GM23338 (cell line): ENCODE measurements at regions not wholly inside any gene's neighbourhood (a gene's known extent, or its start where the extent isn't known, plus 50 kb on each side); places are given as distances from the start of the nearest gene placed in this dataset.

Experiments
- ATAC-seq: fragments of 200-7000 bp; cut with Tn5 transposase; 3 replicates; pipeline ENCODE4 v1.9.1; 2020
- DNase-seq: peaks from one replicate; pipeline ENCODE4 v3.0.0-alpha.2; 2015; ENCODE audit warnings: low spot score
- H2AFZ ChIP-seq: fragments of 200-600 bp; sonication (generic); 2 replicates; pipeline ENCODE4 v1.8.0; 2016; ENCODE audit warnings: antibody characterized with exemption, mild to moderate bottlenecking, moderate library complexity
- H3F3A ChIP-seq: fragments of 200-600 bp; sonication (generic); replicated peaks from 2 replicates; pipeline ENCODE4 v1.8.0; 2017; ENCODE audit warnings: antibody characterized with exemption, mixed run types, low read depth
- H3K27ac ChIP-seq: fragments of 200-600 bp; sonication (generic); 2 replicates; pipeline ENCODE4 v1.6.1; 2016; ENCODE audit warnings: low read depth
- H3K27me3 ChIP-seq: fragments of 200-600 bp; sonication (generic); 2 replicates; pipeline ENCODE4 v1.8.0; 2016; ENCODE audit warnings: mild to moderate bottlenecking, mixed run types, moderate library complexity; ENCODE audit not compliant: insufficient read depth
- H3K36me3 ChIP-seq: fragments of 200-600 bp; sonication (generic); 2 replicates; pipeline ENCODE4 v1.8.0; 2016; ENCODE audit warnings: mild to moderate bottlenecking; ENCODE audit not compliant: insufficient read depth
- H3K4me1 ChIP-seq: fragments of 200-600 bp; sonication (generic); 2 replicates; pipeline ENCODE4 v1.8.0; 2016; ENCODE audit warnings: mild to moderate bottlenecking, moderate library complexity; ENCODE audit not compliant: insufficient read depth
- H3K4me2 ChIP-seq: fragments of 200-600 bp; sonication (generic); 2 replicates; pipeline ENCODE4 v1.7.1; 2017; ENCODE audit warnings: mixed run types
- H3K4me3 ChIP-seq: fragments of 200-600 bp; sonication (generic); 2 replicates; pipeline ENCODE4 v1.6.1; 2016; ENCODE audit warnings: mixed run types
- H3K79me2 ChIP-seq: fragments of 200-600 bp; sonication (generic); replicated peaks from 2 replicates; pipeline ENCODE4 v1.8.0; 2017; ENCODE audit warnings: mild to moderate bottlenecking; ENCODE audit not compliant: insufficient read depth
- H3K9me2 ChIP-seq: fragments of 200-600 bp; sonication (generic); 2 replicates; pipeline ENCODE4 v1.8.0; 2017; ENCODE audit not compliant: insufficient read depth
- H4K20me1 ChIP-seq: fragments of 200-600 bp; sonication (generic); replicated peaks from 2 replicates; pipeline ENCODE4 v1.8.0; 2017; ENCODE audit warnings: mild to moderate bottlenecking; ENCODE audit not compliant: insufficient read depth
- H3K27ac Mint-ChIP-seq: 2 replicates; pipeline ENCODE4 v1.8.0; 2020; ENCODE audit warnings: inconsistent platforms, mild to moderate bottlenecking, moderate library complexity, mixed read lengths
- H3K27me3 Mint-ChIP-seq: 3 replicates; pipeline ENCODE4 v1.8.0; 2022; ENCODE audit warnings: low read depth, mild to moderate bottlenecking, moderate library complexity, mixed read lengths, inconsistent platforms; ENCODE audit not compliant: insufficient read depth, poor library complexity
- H3K36me3 Mint-ChIP-seq: 3 replicates; pipeline ENCODE4 v1.8.0; 2021; ENCODE audit warnings: low read depth, mild to moderate bottlenecking, inconsistent platforms, moderate library complexity, mixed read lengths
- H3K4me1 Mint-ChIP-seq: 3 replicates; pipeline ENCODE4 v1.8.0; 2020; ENCODE audit warnings: mild to moderate bottlenecking, inconsistent platforms, mixed read lengths
- H3K4me3 Mint-ChIP-seq: 3 replicates; pipeline ENCODE4 v1.8.0; 2021; ENCODE audit warnings: moderate library complexity, mild to moderate bottlenecking, inconsistent platforms, mixed read lengths
- H3K9me3 Mint-ChIP-seq: 3 replicates; pipeline ENCODE4 v1.8.0; 2020; ENCODE audit warnings: moderate library complexity, mild to moderate bottlenecking, inconsistent platforms, mixed read lengths
- CREB1 ChIP-seq: fragments of 250-450 bp; sonication (Bioruptor Pico); IDR thresholded peaks from 2 replicates; pipeline ENCODE4 v1.5.0; 2020; ENCODE audit warnings: low read depth, mild to moderate bottlenecking, moderate library complexity
- EZH2 ChIP-seq: fragments of 200-600 bp; sonication (generic); IDR thresholded peaks from one replicate; pipeline ENCODE4 v1.8.0; 2017; ENCODE audit warnings: antibody characterized with exemption, mild to moderate bottlenecking, low read depth; ENCODE audit not compliant: unreplicated experiment
- NANOG ChIP-seq: IDR thresholded peaks from 2 replicates; pipeline ENCODE4 v1.6.1; 2016; ENCODE audit warnings: antibody characterized with exemption, borderline replicate concordance
- POLR2AphosphoS5 ChIP-seq: IDR thresholded peaks from 2 replicates; pipeline ENCODE4 v1.6.1; 2016; ENCODE audit warnings: antibody characterized with exemption, low read depth
- STAT1 ChIP-seq: IDR thresholded peaks from one replicate; pipeline ENCODE4 v1.6.1; 2016; ENCODE audit warnings: antibody characterized with exemption; ENCODE audit not compliant: unreplicated experiment
- TF ChIP-seq, protein P1 (sequence below): IDR thresholded peaks from 2 replicates; pipeline ENCODE4 v1.6.1; 2016; ENCODE audit warnings: antibody characterized with exemption
- TF ChIP-seq, protein P2 (sequence below), 2 experiments: fragments of 200-600 bp in 1 of 2; sonication (generic) in 1 of 2; conservative IDR thresholded peaks; 2 replicates each; pipeline versions ENCODE4 v1.5.1 to v1.6.1; 2016 to 2017; ENCODE audit warnings: antibody characterized with exemption in 2 of 2, low read depth in 2 of 2, mild to moderate bottlenecking in 2 of 2, moderate library complexity in 1 of 2

DNA sequence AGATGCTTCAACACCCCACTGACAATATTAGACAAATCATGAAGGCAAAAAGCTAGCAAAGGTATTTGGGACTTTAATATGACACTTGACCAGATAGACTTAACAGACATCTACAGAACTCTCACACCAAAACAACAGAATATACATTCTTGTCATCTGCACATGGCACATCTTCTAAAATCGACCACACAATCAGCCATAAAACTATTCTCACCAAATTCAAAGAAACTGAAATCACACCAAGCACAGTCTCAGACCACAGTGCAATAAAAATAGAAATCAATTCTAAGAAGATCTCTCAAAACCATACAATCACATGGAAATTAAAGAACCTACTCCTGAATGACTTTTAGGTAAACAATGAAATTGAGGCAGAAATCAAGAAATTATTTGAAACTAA lies 340.8 kb downstream of the PPP1R2C start:
- no peaks in the 10 kb centered on the region for H3K27me3 ChIP-seq
- H3K79me2 ChIP-seq, result no peaks in the 10 kb centered on the region
- no peak overlapping the region for H3K4me3 ChIP-seq
- H3K27me3 Mint-ChIP-seq, result peaks cover 2% of the 10 kb centered on the region
- H3K27ac Mint-ChIP-seq, result no peak overlapping the region
- no peak for ATAC-seq
- no peaks in the 10 kb centered on the region for H3F3A ChIP-seq
- no peaks in the 10 kb centered on the region for H4K20me1 ChIP-seq
- DNase-seq, result no peak
- H3K4me3 Mint-ChIP-seq, result no peak overlapping the region
- TF ChIP-seq POLR2AphosphoS5, result no peak
- H2AFZ ChIP-seq, result no peak overlapping the region
- H3K36me3 Mint-ChIP-seq, result peaks cover 4% of the 10 kb centered on the region; the same call in 2 of the 3 replicates
- H3K4me1 Mint-ChIP-seq, result peaks cover 7% of the 10 kb centered on the region; the same call in 1 of the 3 replicates
- H3K27ac ChIP-seq, result no peak overlapping the region
- no peaks in the 10 kb centered on the region for H3K36me3 ChIP-seq
- H3K4me2 ChIP-seq, result no peak overlapping the region
- H3K9me3 Mint-ChIP-seq, result peaks cover 4% of the 10 kb centered on the region; the same call in 2 of the 3 replicates
- peaks cover 4% of the 10 kb centered on the region; the same call in 1 of the 2 replicates for H3K9me2 ChIP-seq
- no peaks in the 10 kb centered on the region for H3K4me1 ChIP-seq

DNA sequence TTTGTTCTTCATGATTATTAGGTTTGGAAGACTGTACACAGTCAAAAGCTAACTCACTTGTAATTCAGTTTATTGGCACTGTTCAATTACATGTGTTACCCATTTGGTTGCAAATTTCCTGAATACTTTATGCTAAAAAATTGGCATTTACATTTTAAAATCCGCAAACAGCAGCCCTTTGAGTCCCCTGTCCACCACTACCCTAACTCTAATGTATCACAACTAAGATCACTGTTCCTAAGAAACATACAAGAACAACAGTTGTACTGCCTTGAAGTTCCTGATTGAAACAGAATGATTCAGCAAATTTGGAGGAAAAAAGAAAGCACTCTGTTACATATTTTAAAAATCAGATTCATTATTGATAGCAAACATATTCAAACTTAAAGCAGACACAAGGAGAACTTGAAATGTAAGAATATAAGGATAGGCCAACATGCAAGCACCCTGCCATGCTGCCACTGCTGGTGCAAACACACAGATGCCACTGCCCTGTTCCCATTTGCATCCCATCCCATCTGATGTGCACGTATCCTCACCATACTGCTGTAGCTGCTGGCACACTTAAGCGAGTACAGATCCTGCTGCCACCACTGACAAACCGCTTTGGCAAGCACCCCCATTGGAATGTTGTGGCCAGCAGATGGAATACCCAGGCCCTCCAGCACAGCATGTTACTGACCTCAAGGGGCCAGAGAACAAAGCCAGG lies 343.4 kb downstream of the PPP1R2C start:
- TF ChIP-seq EZH2 (no peak), CREB1 (CRISPR knock-in tag) (no peak), NANOG (no peak), STAT1 (no peak)
- TF ChIP-seq, protein P1, sequence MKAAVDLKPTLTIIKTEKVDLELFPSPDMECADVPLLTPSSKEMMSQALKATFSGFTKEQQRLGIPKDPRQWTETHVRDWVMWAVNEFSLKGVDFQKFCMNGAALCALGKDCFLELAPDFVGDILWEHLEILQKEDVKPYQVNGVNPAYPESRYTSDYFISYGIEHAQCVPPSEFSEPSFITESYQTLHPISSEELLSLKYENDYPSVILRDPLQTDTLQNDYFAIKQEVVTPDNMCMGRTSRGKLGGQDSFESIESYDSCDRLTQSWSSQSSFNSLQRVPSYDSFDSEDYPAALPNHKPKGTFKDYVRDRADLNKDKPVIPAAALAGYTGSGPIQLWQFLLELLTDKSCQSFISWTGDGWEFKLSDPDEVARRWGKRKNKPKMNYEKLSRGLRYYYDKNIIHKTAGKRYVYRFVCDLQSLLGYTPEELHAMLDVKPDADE, result no peak
- TF ChIP-seq, protein P2, sequence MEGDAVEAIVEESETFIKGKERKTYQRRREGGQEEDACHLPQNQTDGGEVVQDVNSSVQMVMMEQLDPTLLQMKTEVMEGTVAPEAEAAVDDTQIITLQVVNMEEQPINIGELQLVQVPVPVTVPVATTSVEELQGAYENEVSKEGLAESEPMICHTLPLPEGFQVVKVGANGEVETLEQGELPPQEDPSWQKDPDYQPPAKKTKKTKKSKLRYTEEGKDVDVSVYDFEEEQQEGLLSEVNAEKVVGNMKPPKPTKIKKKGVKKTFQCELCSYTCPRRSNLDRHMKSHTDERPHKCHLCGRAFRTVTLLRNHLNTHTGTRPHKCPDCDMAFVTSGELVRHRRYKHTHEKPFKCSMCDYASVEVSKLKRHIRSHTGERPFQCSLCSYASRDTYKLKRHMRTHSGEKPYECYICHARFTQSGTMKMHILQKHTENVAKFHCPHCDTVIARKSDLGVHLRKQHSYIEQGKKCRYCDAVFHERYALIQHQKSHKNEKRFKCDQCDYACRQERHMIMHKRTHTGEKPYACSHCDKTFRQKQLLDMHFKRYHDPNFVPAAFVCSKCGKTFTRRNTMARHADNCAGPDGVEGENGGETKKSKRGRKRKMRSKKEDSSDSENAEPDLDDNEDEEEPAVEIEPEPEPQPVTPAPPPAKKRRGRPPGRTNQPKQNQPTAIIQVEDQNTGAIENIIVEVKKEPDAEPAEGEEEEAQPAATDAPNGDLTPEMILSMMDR (conservative IDR thresholded peaks at IDR 0.05; ENCODE audit: low read depth in 2 of 2), result no peak
- H3F3A ChIP-seq, result no peaks in the 10 kb centered on the region

More for the DNA sequence above, 343.4 kb downstream of the PPP1R2C start:
- Histone ChIP-seq H3K9me2 (peaks cover 4% of the 10 kb centered on the region; the same call in 1 of the 2 replicates), H3K27ac (no peak overlapping the region), H4K20me1 (no peaks in the 10 kb centered on the region), H3K4me3 (no peak overlapping the region), H3K4me1 (no peaks in the 10 kb centered on the region), H3K36me3 (no peaks in the 10 kb centered on the region), H3K4me2 (no peak overlapping the region), H2AFZ (no peak overlapping the region), H3K79me2 (no peaks in the 10 kb centered on the region), H3K27me3 (no peaks in the 10 kb centered on the region)
- no peak overlapping the region for H3K4me3 Mint-ChIP-seq
- peak; percentile 1 for DNase-seq
- no peak overlapping the region for H3K27ac Mint-ChIP-seq
- H3K36me3 Mint-ChIP-seq, result peaks cover 7% of the 10 kb centered on the region; the same call in 2 of the 3 replicates
- peaks cover 7% of the 10 kb centered on the region; the same call in 2 of the 3 replicates for H3K9me3 Mint-ChIP-seq
- peaks cover 2% of the 10 kb centered on the region for H3K27me3 Mint-ChIP-seq
- peaks cover 7% of the 10 kb centered on the region; the same call in 1 of the 3 replicates for H3K4me1 Mint-ChIP-seq
- ATAC-seq, result no peak
